Esophagus (tissue), 2 donors: ENCODE measurements at regions not wholly inside any gene's neighbourhood (a gene's known extent, or its start where the extent isn't known, plus 50 kb on each side); places are given as distances from the start of the nearest gene placed in this dataset.

Experiments used
- H3K27ac ChIP-seq, 2 donors: one replicate each; pipeline ENCODE4 v1.5.1; 2013; ENCODE audit warnings: low read depth in 2 of 2, mild to moderate bottlenecking in 2 of 2, inconsistent platforms in 1 of 2, low read length in 1 of 2, moderate library complexity in 1 of 2
- H3K27me3 ChIP-seq, 2 donors: one replicate each; pipeline ENCODE4 v1.6.1; 2013; ENCODE audit warnings: low read length in 2 of 2, control low read depth in 1 of 2, mild to moderate bottlenecking in 1 of 2; ENCODE audit not compliant: insufficient read depth in 2 of 2, control insufficient read depth in 1 of 2
- H3K36me3 ChIP-seq, 2 donors: one replicate each; pipeline ENCODE4 v1.6.1; 2013; ENCODE audit warnings: low read length in 1 of 2; ENCODE audit not compliant: control insufficient read depth in 2 of 2, insufficient read depth in 2 of 2
- H3K4me1 ChIP-seq, 2 donors: one replicate each; pipeline ENCODE4 v1.6.1; 2013; ENCODE audit warnings: low read length in 1 of 2; ENCODE audit not compliant: control insufficient read depth in 2 of 2, insufficient read depth in 2 of 2
- H3K4me3 ChIP-seq, 2 donors: one replicate each; pipeline ENCODE4 v1.5.1; 2013; ENCODE audit warnings: low read length in 2 of 2, mild to moderate bottlenecking in 2 of 2, low read depth in 1 of 2, moderate library complexity in 1 of 2
- H3K9me3 ChIP-seq, 2 donors: one replicate each; pipeline ENCODE4 v1.6.1; 2013; ENCODE audit warnings: mild to moderate bottlenecking in 2 of 2, low read depth in 1 of 2, low read length in 1 of 2, moderate library complexity in 1 of 2; ENCODE audit not compliant: control insufficient read depth in 2 of 2, insufficient read depth in 1 of 2
- WGBS, 2 donors: extraction: QIAGEN DNeasy Blood & Tissue Kit; methylation state at CpG; one replicate each; pipeline ENCODE4 v1.1.7; 2013; 5-methylcytosine and 5-hydroxymethylcytosine counted together
- donor health status: healthy with polysubstance abuse.
- donor health status: Bipolar disorder and iron deficiency.

- Histone ChIP-seq H3K27ac (no peak overlapping the region), H3K4me3 (no peak overlapping the region), H3K9me3 (no peaks in the 10 kb centered on the region), H3K27me3 (no peaks in the 10 kb centered on the region), H3K4me1 (peaks cover 0 to 2% of the 10 kb centered on the region in 2 donors), H3K36me3 (no peaks in the 10 kb centered on the region)
- WGBS, 2 donors = 63 to 68% methylated on average over 12 of the region's 12 CpGs
Observed at GRCh38 chr14:101405171-101405883, 156.0 kb upstream of the DIO3 start.

GRCh38 chr14:101406921-101407320 is 154.4 kb upstream of the DIO3 start:
- Histone ChIP-seq H3K4me1 (peaks cover 0 to 2% of the 10 kb centered on the region in 2 donors), H3K27ac (no peak overlapping the region), H3K36me3 (no peaks in the 10 kb centered on the region), H3K9me3 (no peaks in the 10 kb centered on the region), H3K4me3 (no peak overlapping the region), H3K27me3 (no peaks in the 10 kb centered on the region)
- 87 to 88% methylated on average over 7 of the region's 7 CpGs for WGBS, 2 donors

- Histone ChIP-seq H3K4me1 (peaks cover 0 to 2% of the 10 kb centered on the region in 2 donors), H3K36me3 (no peaks in the 10 kb centered on the region), H3K4me3 (no peak overlapping the region), H3K9me3 (no peaks in the 10 kb centered on the region), H3K27me3 (no peaks in the 10 kb centered on the region), H3K27ac (no peak overlapping the region)
- 84 to 86% methylated on average over 8 of the region's 8 CpGs for WGBS, 2 donors
Observed at GRCh38 chr14:101407328-101407727, 154.0 kb upstream of the DIO3 start.

- H3K27ac ChIP-seq = peak overlapping the region; percentile 13 to 41
Observed at GRCh38 chr14:101408077-101408831, 153.0 kb upstream of the DIO3 start.

GRCh38 chr14:101409006-101409543 is 152.2 kb upstream of the DIO3 start:
- H3K27ac ChIP-seq = peak overlapping the region in 1 of 2 donors; percentile 41
- H3K27me3 ChIP-seq = no peaks in the 10 kb centered on the region
- no peaks in the 10 kb centered on the region for H3K36me3 ChIP-seq
- peaks cover 0 to 2% of the 10 kb centered on the region in 2 donors for H3K4me1 ChIP-seq
- no peaks in the 10 kb centered on the region for H3K9me3 ChIP-seq
- 87 to 90% methylated on average over 19 of the region's 19 CpGs for WGBS, 2 donors
- H3K4me3 ChIP-seq = no peak overlapping the region

More at GRCh38 chr14:101408077-101408831, 153.0 kb upstream of the DIO3 start:
- H3K4me1 ChIP-seq = peaks cover 0 to 2% of the 10 kb centered on the region in 2 donors
- 59 to 64% methylated on average over 20 of the region's 20 CpGs for WGBS, 2 donors
- H3K4me3 ChIP-seq = no peak overlapping the region
- H3K36me3 ChIP-seq = no peaks in the 10 kb centered on the region
- H3K27me3 ChIP-seq = no peaks in the 10 kb centered on the region
- no peaks in the 10 kb centered on the region for H3K9me3 ChIP-seq

GRCh38 chr14:101410126-101410525 is 151.2 kb upstream of the DIO3 start:
- no peak overlapping the region for H3K27ac ChIP-seq
- no peaks in the 10 kb centered on the region for H3K36me3 ChIP-seq
- WGBS, 2 donors = 45 to 56% methylated on average over 5 of the region's 5 CpGs
- H3K4me3 ChIP-seq = no peak overlapping the region
- no peaks in the 10 kb centered on the region for H3K9me3 ChIP-seq
- peaks cover 0 to 2% of the 10 kb centered on the region in 2 donors for H3K4me1 ChIP-seq
- no peaks in the 10 kb centered on the region for H3K27me3 ChIP-seq

- Histone ChIP-seq H3K4me1 (peaks cover 0 to 2% of the 10 kb centered on the region in 2 donors), H3K9me3 (no peaks in the 10 kb centered on the region), H3K27ac (no peak overlapping the region), H3K27me3 (peaks cover 0 to 4% of the 10 kb centered on the region in 2 donors), H3K36me3 (no peaks in the 10 kb centered on the region), H3K4me3 (no peak overlapping the region)
- WGBS, 2 donors = 86 to 93% methylated on average over 9 of the region's 9 CpGs
Observed at GRCh38 chr14:101411151-101411550, 150.1 kb upstream of the DIO3 start.

GRCh38 chr14:101411779-101412178 is 149.5 kb upstream of the DIO3 start:
- H3K36me3 ChIP-seq = no peaks in the 10 kb centered on the region
- H3K27me3 ChIP-seq = peaks cover 0 to 4% of the 10 kb centered on the region in 2 donors
- no peak overlapping the region for H3K4me3 ChIP-seq
- H3K27ac ChIP-seq = no peak overlapping the region
- peaks cover 0 to 2% of the 10 kb centered on the region in 2 donors for H3K4me1 ChIP-seq
- 83 to 85% methylated on average over 10 of the region's 10 CpGs for WGBS, 2 donors
- H3K9me3 ChIP-seq = no peaks in the 10 kb centered on the region

GRCh38 chr14:101412739-101413138 is 148.6 kb upstream of the DIO3 start:
- Histone ChIP-seq H3K4me1 (peaks cover 0 to 2% of the 10 kb centered on the region in 2 donors), H3K4me3 (no peak overlapping the region), H3K27me3 (peaks cover 0 to 4% of the 10 kb centered on the region in 2 donors), H3K36me3 (no peaks in the 10 kb centered on the region), H3K27ac (no peak overlapping the region), H3K9me3 (no peaks in the 10 kb centered on the region)
- WGBS, 2 donors = 43 to 51% methylated on average over 5 of the region's 5 CpGs
